Activated CD8-positive, alpha-beta T cell treated with anti-CD3 and anti-CD28 coated beads for 36 hours (primary cell): ENCODE measurements at regions not wholly inside any gene's neighbourhood (a gene's known extent, or its start where the extent isn't known, plus 50 kb on each side); places are given as distances from the start of the nearest gene placed in this dataset.

Experiments
- ATAC-seq: fragments of 200-7000 bp; cut with Tn5 transposase; one replicate; pipeline ENCODE4 v1.10.0; 2021; ENCODE audit warnings: mild to moderate bottlenecking, moderate library complexity
- CTCF ChIA-PET: fragments of 350-600 bp; sonication (Branson Sonifier 250); formaldehyde crosslinking; loops from one replicate; lab custom pipeline; 2021; ENCODE audit warnings: antibody characterized with exemption; lab: Charles Lee
- POLR2A ChIA-PET: fragments of 350-600 bp; sonication (Branson Sonifier 250); formaldehyde crosslinking; loops from one replicate; lab custom pipeline; 2021; ENCODE audit warnings: antibody characterized with exemption; lab: Charles Lee
- DNase-seq: peaks from one replicate; pipeline ENCODE4 v3.0.0-alpha.2; 2020
- H3K27ac Mint-ChIP-seq: one replicate; pipeline ENCODE4 v1.8.0; 2021; ENCODE audit warnings: mild to moderate bottlenecking, mixed read lengths
- H3K27me3 Mint-ChIP-seq: one replicate; pipeline ENCODE4 v1.8.0; 2021; ENCODE audit warnings: mixed read lengths
- H3K36me3 Mint-ChIP-seq: one replicate; pipeline ENCODE4 v1.8.0; 2021; ENCODE audit warnings: low read depth, mixed read lengths
- H3K4me1 Mint-ChIP-seq: one replicate; pipeline ENCODE4 v1.8.0; 2021; ENCODE audit warnings: low read depth, mixed read lengths
- H3K4me3 Mint-ChIP-seq: one replicate; pipeline ENCODE4 v1.8.0; 2021; ENCODE audit warnings: mild to moderate bottlenecking, moderate library complexity, mixed read lengths
- H3K9me3 Mint-ChIP-seq: one replicate; pipeline ENCODE4 v1.8.0; 2021; ENCODE audit warnings: mixed read lengths
- intact Hi-C: fragments of 100-400 bp; cut with micrococcal nuclease; formaldehyde crosslinking; loops from one replicate; pipeline ENCODE4 v1.10.0; 2022
- TF ChIP-seq, protein P1 (sequence below): fragments of 200-600 bp; IDR thresholded peaks from one replicate; pipeline ENCODE4 v1.8.0; 2022; ENCODE audit warnings: antibody characterized with exemption, mild to moderate bottlenecking

DNA sequence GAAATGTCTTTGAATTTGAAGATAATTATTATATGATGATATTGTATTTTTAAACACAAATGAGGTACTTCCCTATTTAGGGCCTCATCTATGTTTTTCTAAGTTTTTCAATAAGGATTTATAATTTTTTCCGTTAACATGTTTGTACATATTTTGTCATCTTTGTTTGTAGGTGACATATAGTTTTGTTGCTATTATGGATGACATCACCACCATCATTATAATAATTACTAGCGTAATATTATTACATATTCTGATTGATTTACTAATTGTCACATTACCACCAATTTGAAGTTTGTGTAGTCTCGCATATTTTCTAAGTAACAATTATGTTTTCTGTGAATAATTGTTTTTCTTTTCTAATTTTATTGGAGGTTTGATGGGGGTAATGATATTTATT is 147.2 kb upstream of the DAAM1 start:
- peaks cover 4% of the 10 kb centered on the region for H3K9me3 Mint-ChIP-seq
- TF ChIP-seq, protein P1, sequence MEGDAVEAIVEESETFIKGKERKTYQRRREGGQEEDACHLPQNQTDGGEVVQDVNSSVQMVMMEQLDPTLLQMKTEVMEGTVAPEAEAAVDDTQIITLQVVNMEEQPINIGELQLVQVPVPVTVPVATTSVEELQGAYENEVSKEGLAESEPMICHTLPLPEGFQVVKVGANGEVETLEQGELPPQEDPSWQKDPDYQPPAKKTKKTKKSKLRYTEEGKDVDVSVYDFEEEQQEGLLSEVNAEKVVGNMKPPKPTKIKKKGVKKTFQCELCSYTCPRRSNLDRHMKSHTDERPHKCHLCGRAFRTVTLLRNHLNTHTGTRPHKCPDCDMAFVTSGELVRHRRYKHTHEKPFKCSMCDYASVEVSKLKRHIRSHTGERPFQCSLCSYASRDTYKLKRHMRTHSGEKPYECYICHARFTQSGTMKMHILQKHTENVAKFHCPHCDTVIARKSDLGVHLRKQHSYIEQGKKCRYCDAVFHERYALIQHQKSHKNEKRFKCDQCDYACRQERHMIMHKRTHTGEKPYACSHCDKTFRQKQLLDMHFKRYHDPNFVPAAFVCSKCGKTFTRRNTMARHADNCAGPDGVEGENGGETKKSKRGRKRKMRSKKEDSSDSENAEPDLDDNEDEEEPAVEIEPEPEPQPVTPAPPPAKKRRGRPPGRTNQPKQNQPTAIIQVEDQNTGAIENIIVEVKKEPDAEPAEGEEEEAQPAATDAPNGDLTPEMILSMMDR: no peak
- ATAC-seq (no peak), DNase-seq (no peak)
- no peak overlapping the region for H3K4me3 Mint-ChIP-seq
- H3K27me3 Mint-ChIP-seq: no peaks in the 10 kb centered on the region
- H3K4me1 Mint-ChIP-seq: no peaks in the 10 kb centered on the region
- CTCF ChIA-PET: no interaction called here
- no peak overlapping the region for H3K27ac Mint-ChIP-seq
- H3K36me3 Mint-ChIP-seq: no peaks in the 10 kb centered on the region
- POLR2A ChIA-PET: no interaction called here
- intact Hi-C loops: no loop called here

DNA sequence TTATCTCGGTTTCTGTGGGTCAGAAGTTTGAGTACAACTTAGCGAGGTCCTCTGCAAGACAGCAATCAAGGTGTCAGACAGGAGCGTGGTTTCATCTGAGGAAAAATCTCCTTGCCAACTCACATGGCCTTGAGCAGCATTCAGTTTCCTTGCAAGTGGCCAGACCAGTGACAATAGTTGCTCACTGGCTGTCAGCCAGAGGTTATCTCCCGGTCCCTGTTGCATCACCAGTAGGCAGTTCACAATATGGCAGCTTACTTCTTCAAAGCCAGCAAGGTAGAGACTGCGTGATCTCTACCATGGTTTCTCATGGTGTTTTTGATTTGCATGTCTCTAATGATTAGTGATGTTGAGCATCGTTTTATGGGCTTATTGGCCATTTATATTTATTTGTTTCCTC is 143.8 kb upstream of the DAAM1 start:
- H3K36me3 Mint-ChIP-seq: no peaks in the 10 kb centered on the region
- ATAC-seq (no peak), DNase-seq (no peak)
- no peak overlapping the region for H3K4me3 Mint-ChIP-seq
- H3K27ac Mint-ChIP-seq: no peak overlapping the region
- intact Hi-C loops: no loop called here
- CTCF ChIA-PET: interaction anchor here (1.2 kb wide), 2 partner anchors 11 to 532 kb away, joined by 3 to 4 read pairs; partner anchors contain the start of gene CCDC175
- TF ChIP-seq, protein P1: no peak
- no peaks in the 10 kb centered on the region for H3K4me1 Mint-ChIP-seq
- peaks cover 1% of the 10 kb centered on the region for H3K27me3 Mint-ChIP-seq
- peaks cover 4% of the 10 kb centered on the region for H3K9me3 Mint-ChIP-seq
- POLR2A ChIA-PET: no interaction called here

DNA sequence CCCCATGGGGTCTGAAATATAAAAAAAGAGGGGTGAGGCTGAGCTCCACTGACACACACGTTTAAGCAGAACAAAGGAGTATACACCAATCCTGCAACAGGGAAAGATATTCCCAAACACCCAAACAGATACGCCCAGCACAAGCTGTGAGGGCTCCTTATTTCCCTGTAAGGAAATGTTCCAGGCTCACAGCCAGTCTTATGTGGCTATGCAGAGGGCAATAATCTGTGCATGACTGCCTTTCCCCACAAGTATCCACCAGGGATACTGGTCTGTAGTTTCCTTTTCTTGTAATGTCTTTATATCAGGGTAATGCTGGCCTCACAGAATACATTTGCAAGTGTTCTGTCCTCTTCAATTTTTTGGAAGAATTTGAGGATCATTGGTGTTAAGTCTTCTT is 141.7 kb upstream of the DAAM1 start:
- Mint-ChIP-seq H3K4me1 (no peaks in the 10 kb centered on the region), H3K9me3 (peaks cover 4% of the 10 kb centered on the region), H3K36me3 (no peaks in the 10 kb centered on the region), H3K27ac (no peak overlapping the region), H3K4me3 (no peak overlapping the region), H3K27me3 (peaks cover 6% of the 10 kb centered on the region)
- TF ChIP-seq, protein P1: no peak
- ChIA-PET POLR2A (no interaction called here), CTCF (no interaction called here)
- intact Hi-C loops: no loop called here
- DNase-seq (no peak), ATAC-seq (no peak)

DNA sequence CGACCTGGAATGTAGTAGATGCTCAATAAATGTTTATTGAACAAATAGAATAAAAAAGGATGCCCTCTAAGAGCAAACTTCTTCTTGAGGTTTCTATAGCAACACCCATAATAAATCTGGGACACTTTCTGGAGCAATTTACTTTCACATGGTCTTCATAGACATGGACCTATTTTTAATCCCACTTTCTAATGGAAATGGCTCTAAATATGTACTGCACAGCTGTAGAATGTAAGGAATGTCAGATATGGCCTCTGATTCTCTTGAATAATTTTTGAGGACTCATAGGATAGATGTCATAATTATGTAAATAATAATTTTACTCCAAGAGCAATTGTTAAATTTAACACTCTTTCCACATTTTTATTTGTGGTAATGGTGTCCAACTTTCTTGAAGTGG is 133.5 kb upstream of the DAAM1 start:
- intact Hi-C loops: loop anchor here (10.0 kb wide), 1 partner anchor 550 kb away; no protein-coding TSS in a partner anchor
- peaks cover 7% of the 10 kb centered on the region for H3K27me3 Mint-ChIP-seq
- POLR2A ChIA-PET: no interaction called here
- no peak overlapping the region for H3K27ac Mint-ChIP-seq
- ATAC-seq: no peak
- no peaks in the 10 kb centered on the region for H3K4me1 Mint-ChIP-seq
- TF ChIP-seq, protein P1: no peak
- no peaks in the 10 kb centered on the region for H3K36me3 Mint-ChIP-seq
- CTCF ChIA-PET: interaction anchor here (0.7 to 2.4 kb wide), 9 partner anchors 10 to 559 kb away, joined by 3 to 13 read pairs (median 4); no protein-coding TSS in a partner anchor
- H3K9me3 Mint-ChIP-seq: no peaks in the 10 kb centered on the region
- no peak for DNase-seq
- H3K4me3 Mint-ChIP-seq: no peak overlapping the region

DNA sequence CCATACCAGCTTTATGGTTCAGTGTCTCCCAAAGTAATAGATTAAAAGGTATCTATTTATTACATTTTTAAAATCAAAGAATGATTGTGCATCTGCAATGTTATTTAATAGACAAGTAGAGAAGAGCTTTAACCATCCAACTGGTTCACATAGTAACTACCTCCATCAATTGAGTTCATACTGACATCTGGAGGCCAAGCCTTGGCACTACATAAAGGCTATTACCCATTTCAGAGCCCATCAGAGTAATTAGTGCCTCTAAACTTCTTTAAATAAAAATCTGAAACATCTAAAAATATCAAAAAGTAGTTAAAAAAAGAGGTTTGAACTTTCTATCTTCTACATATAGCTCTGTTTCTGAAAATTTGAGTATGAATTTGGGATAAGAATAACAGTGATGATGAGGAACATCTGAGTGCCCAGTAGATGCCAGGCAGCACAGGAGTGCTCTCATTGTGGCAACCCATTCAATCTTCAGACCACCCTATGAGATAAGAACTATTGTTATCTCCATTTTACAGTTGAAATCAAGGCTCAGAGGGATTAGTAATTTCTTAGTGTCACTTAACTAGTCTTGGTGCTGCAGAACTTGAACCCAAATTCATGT is 132.9 kb upstream of the DAAM1 start:
- ATAC-seq: peak; percentile 65
- no peaks in the 10 kb centered on the region for H3K4me1 Mint-ChIP-seq
- H3K27me3 Mint-ChIP-seq: peaks cover 7% of the 10 kb centered on the region
- no peak overlapping the region for H3K27ac Mint-ChIP-seq
- TF ChIP-seq, protein P1: peak; percentile 70
- H3K9me3 Mint-ChIP-seq: no peaks in the 10 kb centered on the region
- DNase-seq: peak; percentile 42
- intact Hi-C loops: loop anchor here (10.0 kb wide), 1 partner anchor 551 kb away; no protein-coding TSS in a partner anchor
- no peaks in the 10 kb centered on the region for H3K36me3 Mint-ChIP-seq
- CTCF ChIA-PET: interaction anchor here (0.7 to 2.4 kb wide), 9 partner anchors 10 to 559 kb away, joined by 3 to 13 read pairs (median 4); no protein-coding TSS in a partner anchor
- H3K4me3 Mint-ChIP-seq: no peak overlapping the region
- POLR2A ChIA-PET: no interaction called here
